SU-DHL-6 (cell line): ENCODE measurements at regions not wholly inside any gene's neighbourhood (a gene's known extent, or its start where the extent isn't known, plus 50 kb on each side); places are given as distances from the start of the nearest gene placed in this dataset.
"Not testable (repeated sequence)": the region's sequence is repeated elsewhere in the genome, so short reads cannot be mapped to it uniquely, and the experiment has no call there.

Experiments
- H2AFZ ChIP-seq: fragments of 200-600 bp; sonication (generic); 2 replicates; pipeline ENCODE4 v1.6.1; 2014; ENCODE audit warnings: low read depth, mild to moderate bottlenecking, moderate library complexity, mixed read lengths, antibody characterized with exemption, low read length; ENCODE audit not compliant: severe bottlenecking
- H3F3A ChIP-seq: fragments of 200-600 bp; shearing (Covaris generic); 2 replicates; pipeline ENCODE4 v1.6.0; 2016; ENCODE audit warnings: antibody characterized with exemption, mild to moderate bottlenecking; ENCODE audit not compliant: insufficient read depth
- H3K27ac ChIP-seq: fragments of 200-600 bp; sonication (generic); 2 replicates; pipeline ENCODE4 v1.5.1; 2016; ENCODE audit warnings: low read depth, mild to moderate bottlenecking, low read length, moderate library complexity, mixed read lengths
- H3K27me3 ChIP-seq: fragments of 200-600 bp; sonication (generic), shearing (Covaris generic); 2 replicates; pipeline ENCODE4 v1.6.0; 2014; ENCODE audit warnings: mild to moderate bottlenecking, low read length
- H3K36me3 ChIP-seq: fragments of 200-600 bp; sonication (generic); 2 replicates; pipeline ENCODE4 v1.6.1; 2014; ENCODE audit warnings: mild to moderate bottlenecking, low read length, mixed read lengths
- H3K4me2 ChIP-seq: fragments of 300-600, 200-600 bp; shearing (Covaris generic), sonication (generic); 2 replicates; pipeline ENCODE4 v1.6.0; 2014; ENCODE audit warnings: low read length, low read depth, mild to moderate bottlenecking; ENCODE audit not compliant: poor library complexity, severe bottlenecking
- H3K4me3 ChIP-seq: fragments of 200-600 bp; sonication (generic); 2 replicates; pipeline ENCODE4 v1.5.1; 2014; ENCODE audit warnings: antibody characterized with exemption, low read length, mild to moderate bottlenecking, mixed read lengths; ENCODE audit not compliant: insufficient read depth, poor library complexity, severe bottlenecking
- H3K79me2 ChIP-seq: fragments of 200-600 bp; sonication (generic); 2 replicates; pipeline ENCODE4 v1.6.1; 2014; ENCODE audit warnings: mild to moderate bottlenecking, low read length, moderate library complexity; ENCODE audit not compliant: insufficient read depth
- H3K9ac ChIP-seq: fragments of 200-600 bp; sonication (generic); 2 replicates; pipeline ENCODE4 v1.7.0; 2014; ENCODE audit warnings: mild to moderate bottlenecking, low read length
- H3K9me2 ChIP-seq: fragments of 200-600 bp; sonication (generic); replicated peaks from 2 replicates; pipeline ENCODE4 v1.6.1; 2014; ENCODE audit warnings: low read length; ENCODE audit not compliant: insufficient read depth
- H3K9me3 ChIP-seq: fragments of 200-600 bp; sonication (generic); 2 replicates; pipeline ENCODE4 v1.6.1; 2014; ENCODE audit warnings: low read length, mixed read lengths; ENCODE audit not compliant: insufficient read depth
- H4K20me1 ChIP-seq: fragments of 200-600 bp; sonication (generic); 2 replicates; pipeline ENCODE4 v1.6.1; 2014; ENCODE audit warnings: low read depth, mild to moderate bottlenecking, antibody characterized with exemption, low read length, moderate library complexity, mixed read lengths
- CTCF ChIP-seq: fragments of 200-600 bp; sonication (generic); IDR thresholded peaks from one replicate; pipeline ENCODE4 v1.5.1; 2017; ENCODE audit warnings: antibody characterized with exemption, mild to moderate bottlenecking, low read length, moderate library complexity; ENCODE audit not compliant: insufficient read depth, poor library complexity, severe bottlenecking
- EZH2phosphoT487 ChIP-seq: fragments of 200-600 bp; sonication (generic), shearing (Covaris generic); conservative IDR thresholded peaks from 2 replicates; pipeline ENCODE4 v1.6.1; 2018; ENCODE audit warnings: mild to moderate bottlenecking, antibody characterized with exemption, low read length, moderate library complexity, mixed read lengths

- H2AFZ ChIP-seq, result no peak overlapping the region
- H3K4me3 ChIP-seq, result no peak overlapping the region
- H3K9me2 ChIP-seq, result no peaks in the 10 kb centered on the region; the same call in 1 of the 2 replicates
- H3K4me2 ChIP-seq, result no peak overlapping the region
- no peak overlapping the region for H3K27ac ChIP-seq
- no peaks in the 10 kb centered on the region for H4K20me1 ChIP-seq
- H3K9me3 ChIP-seq, result no peaks in the 10 kb centered on the region
- H3K79me2 ChIP-seq, result no peaks in the 10 kb centered on the region
- TF ChIP-seq EZH2phosphoT487 (no peak), CTCF (no peak)
- H3K9ac ChIP-seq, result no peak overlapping the region
- H3F3A ChIP-seq, result no peaks in the 10 kb centered on the region
- no peaks in the 10 kb centered on the region for H3K27me3 ChIP-seq
- H3K36me3 ChIP-seq, result no peaks in the 10 kb centered on the region
Observed at GRCh38 chr3:139185527-139185926, 140.8 kb upstream of the PRR23C start.

GRCh38 chr3:139187154-139187553 is 142.5 kb upstream of the PRR23C start:
- no peak overlapping the region for H3K4me3 ChIP-seq
- no peak overlapping the region for H3K27ac ChIP-seq
- TF ChIP-seq CTCF (no peak), EZH2phosphoT487 (no peak)
- no peaks in the 10 kb centered on the region for H3K27me3 ChIP-seq
- no peaks in the 10 kb centered on the region for H3K9me2 ChIP-seq
- H3K9ac ChIP-seq, result no peak overlapping the region
- no peaks in the 10 kb centered on the region for H4K20me1 ChIP-seq
- no peak overlapping the region for H2AFZ ChIP-seq
- no peaks in the 10 kb centered on the region for H3F3A ChIP-seq
- no peaks in the 10 kb centered on the region for H3K36me3 ChIP-seq
- no peak overlapping the region for H3K4me2 ChIP-seq
- H3K79me2 ChIP-seq, result no peaks in the 10 kb centered on the region
- H3K9me3 ChIP-seq, result no peaks in the 10 kb centered on the region

- Histone ChIP-seq H3K4me2 (no peak overlapping the region), H3K9ac (no peak overlapping the region), H3K36me3 (no peaks in the 10 kb centered on the region), H3K9me3 (no peaks in the 10 kb centered on the region), H3K27ac (no peak overlapping the region), H3K4me3 (no peak overlapping the region), H3F3A (no peaks in the 10 kb centered on the region), H3K79me2 (no peaks in the 10 kb centered on the region), H3K9me2 (no peaks in the 10 kb centered on the region), H4K20me1 (no peaks in the 10 kb centered on the region), H2AFZ (no peak overlapping the region), H3K27me3 (no peaks in the 10 kb centered on the region)
- no peak for TF ChIP-seq CTCF
- no peak for TF ChIP-seq EZH2phosphoT487
Observed at GRCh38 chr3:139187648-139188047, 143.0 kb upstream of the PRR23C start.

- Histone ChIP-seq H3K27me3 (no peaks in the 10 kb centered on the region), H3K9me2 (no peaks in the 10 kb centered on the region), H4K20me1 (no peaks in the 10 kb centered on the region), H3K4me3 (no peak overlapping the region), H3F3A (no peaks in the 10 kb centered on the region), H3K79me2 (no peaks in the 10 kb centered on the region), H3K27ac (no peak overlapping the region), H3K4me2 (no peak overlapping the region), H2AFZ (no peak overlapping the region), H3K9ac (no peak overlapping the region), H3K9me3 (no peaks in the 10 kb centered on the region), H3K36me3 (no peaks in the 10 kb centered on the region)
- no peak for TF ChIP-seq EZH2phosphoT487
- TF ChIP-seq CTCF, result no peak
Observed at GRCh38 chr3:139189943-139190342, 145.3 kb upstream of the PRR23C start.

- not testable (repeated sequence) for H3F3A ChIP-seq, H3K9me2 ChIP-seq, H3K36me3 ChIP-seq
Observed at GRCh38 chr3:139194421-139194820, 149.4 kb upstream of the MRPS22 start.

More at GRCh38 chr3:139194421-139194820, 149.4 kb upstream of the MRPS22 start:
- H3K4me2 ChIP-seq, H4K20me1 ChIP-seq, H3K27ac ChIP-seq, H3K9ac ChIP-seq, H3K79me2 ChIP-seq, H3K4me3 ChIP-seq, H2AFZ ChIP-seq, H3K9me3 ChIP-seq, H3K27me3 ChIP-seq: not testable (repeated sequence)
